HTR-8/SVneo (cell line): ENCODE measurements at regions not wholly inside any gene's neighbourhood (a gene's known extent, or its start where the extent isn't known, plus 50 kb on each side); places are given as distances from the start of the nearest gene placed in this dataset.

Experiments
- DNase-seq: peaks from one replicate; pipeline ENCODE4 v3.0.0; 2011; ENCODE audit warnings: low spot score, mixed read lengths; ENCODE audit not compliant: insufficient read length
- FAIRE-seq: peaks from 2 replicates; lab custom pipeline; 2011; peaks lifted over from hg19 to GRCh38; lab: Jason Lieb, UNC

DNA sequence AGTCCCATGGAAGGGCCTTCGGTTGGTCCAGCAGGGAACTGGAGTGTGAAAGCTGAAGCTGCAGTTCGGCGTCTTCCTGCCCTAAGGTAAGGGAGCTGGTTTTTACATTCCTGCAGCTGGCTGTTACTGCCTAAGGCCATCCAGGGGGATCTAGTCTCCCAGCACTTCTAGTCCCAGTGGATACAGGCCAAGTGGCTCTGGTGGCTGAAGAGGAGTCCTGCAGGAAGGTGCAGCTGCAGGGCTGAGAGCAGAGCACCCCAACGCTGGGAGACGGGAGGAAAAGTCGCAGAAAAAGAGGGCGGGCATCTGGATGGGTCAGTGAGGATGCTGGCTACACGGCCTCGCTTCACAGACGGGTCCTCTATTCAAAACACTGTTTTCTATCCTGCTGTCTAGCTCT, 225.0 kb upstream of the HS6ST1 start:
- DNase-seq (no peak), FAIRE-seq (no peak)

DNA sequence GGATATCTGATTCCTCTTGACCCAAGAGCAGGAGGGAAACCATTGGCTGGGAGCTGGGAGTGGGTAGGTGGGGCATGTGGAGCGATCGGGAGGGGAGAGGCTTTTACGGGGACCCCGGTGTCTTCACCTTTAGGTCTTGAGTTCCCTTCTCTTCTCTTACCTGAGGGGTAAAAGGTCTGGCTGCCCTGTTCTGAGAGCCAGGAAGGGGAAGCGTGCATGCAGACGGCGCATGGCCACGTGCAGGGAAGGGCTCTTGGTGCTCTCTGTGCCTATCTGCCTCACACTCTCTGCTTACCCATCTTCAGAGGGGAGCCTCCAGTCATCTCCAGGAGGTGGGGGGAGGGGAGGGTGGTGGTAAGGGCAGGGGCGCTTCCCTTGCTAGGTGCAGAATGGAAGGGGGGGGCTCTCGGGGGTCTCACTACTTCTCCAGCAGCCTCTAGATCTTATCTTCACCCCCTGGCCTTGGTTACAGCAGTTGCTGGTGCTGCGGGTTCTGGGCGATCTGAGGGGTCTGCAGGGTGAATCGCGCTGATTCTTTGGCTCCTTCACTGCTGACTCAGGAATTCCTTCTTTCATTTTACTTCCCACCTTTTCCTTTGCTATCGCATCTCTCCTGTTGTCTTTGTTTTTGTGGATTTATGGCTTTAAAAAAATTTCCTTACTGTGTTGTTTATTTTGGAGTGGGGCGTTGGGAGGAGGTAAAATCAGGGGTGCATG, 225.8 kb upstream of the HS6ST1 start:
- no peak for FAIRE-seq
- no peak for DNase-seq

DNA sequence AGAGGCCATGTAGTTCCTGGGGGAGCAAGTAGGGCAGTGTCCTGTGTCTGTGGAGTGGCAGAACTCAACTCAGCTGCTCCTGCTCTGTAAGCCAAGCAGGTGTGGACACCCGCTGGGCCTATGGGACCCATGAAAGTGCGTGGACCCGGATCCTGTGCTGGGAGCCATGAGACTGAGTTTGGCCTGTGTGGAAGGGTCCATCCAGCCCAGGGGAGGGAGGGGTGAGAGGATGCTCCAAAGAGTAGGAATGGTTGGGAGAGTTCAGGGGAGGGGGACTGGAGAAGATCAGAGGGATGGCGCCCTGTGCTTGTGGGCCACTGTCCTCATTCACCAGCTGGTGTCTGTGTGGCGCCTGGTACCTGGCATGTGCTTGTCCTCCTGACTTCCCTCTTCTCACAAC, 226.4 kb upstream of the HS6ST1 start:
- FAIRE-seq = no peak

DNA sequence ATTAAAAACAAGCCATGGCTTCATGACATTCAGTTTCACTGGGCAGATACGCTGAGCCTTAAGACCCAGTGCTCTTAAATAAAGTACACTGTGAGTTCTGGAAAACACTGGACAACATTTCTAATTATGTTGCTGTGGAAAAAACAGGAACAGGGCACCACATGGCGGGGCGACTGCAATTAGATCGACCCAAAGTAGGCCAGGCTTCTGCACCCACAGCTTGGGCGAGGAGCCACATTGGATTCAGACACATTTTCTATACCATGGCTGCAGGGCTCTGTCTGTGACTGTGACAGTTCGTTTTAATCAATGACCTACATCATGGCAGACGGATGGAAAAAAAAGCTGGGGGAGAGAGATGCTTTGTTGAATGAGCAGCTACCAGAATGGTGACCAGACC, 227.2 kb upstream of the HS6ST1 start:
- FAIRE-seq = no peak
- no peak for DNase-seq

More for the DNA sequence above, 226.4 kb upstream of the HS6ST1 start:
- no peak for DNase-seq

DNA sequence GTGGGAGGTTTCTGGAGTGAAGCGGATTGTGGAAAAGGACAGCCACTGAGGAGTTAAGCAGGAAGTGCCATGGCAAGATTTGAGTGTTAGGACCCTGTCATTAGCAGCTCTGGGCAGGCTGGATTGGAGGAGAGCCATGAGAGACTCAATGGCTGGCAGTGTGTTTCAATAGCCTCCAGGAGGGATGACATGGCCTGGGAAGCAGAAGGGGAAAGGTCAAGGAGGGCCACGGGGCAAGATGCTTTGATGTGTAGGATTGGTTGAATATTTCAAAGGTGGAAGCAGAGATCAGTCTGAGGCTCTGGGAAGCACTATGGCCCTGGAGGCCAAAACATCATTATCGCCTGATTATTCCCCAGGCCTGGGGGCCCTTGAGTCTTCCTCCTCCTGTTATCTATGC, 229.0 kb upstream of the HS6ST1 start:
- no peak for FAIRE-seq
- DNase-seq = no peak

DNA sequence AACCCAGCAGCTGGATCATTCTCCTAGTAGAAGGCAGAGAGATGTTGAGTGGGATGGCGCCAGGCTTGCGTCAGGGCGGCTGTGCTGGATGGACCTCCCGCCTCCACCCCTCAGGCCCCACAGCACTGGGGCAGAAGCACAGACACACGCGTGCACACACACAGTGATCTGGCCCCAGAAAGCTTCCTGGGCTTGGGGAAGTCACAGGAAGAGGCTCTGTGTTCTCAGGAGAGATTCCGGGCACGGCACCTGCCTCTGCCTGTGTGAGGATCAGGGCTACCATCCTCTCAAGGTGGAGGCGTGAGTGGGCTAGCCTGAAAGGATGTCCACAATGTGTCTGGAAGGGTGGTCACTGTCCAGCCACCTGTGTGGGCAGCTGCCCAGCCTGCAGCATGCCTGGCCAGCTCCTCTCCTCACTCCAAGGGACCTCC, 229.8 kb upstream of the HS6ST1 start:
- DNase-seq = no peak
- FAIRE-seq = no peak

DNA sequence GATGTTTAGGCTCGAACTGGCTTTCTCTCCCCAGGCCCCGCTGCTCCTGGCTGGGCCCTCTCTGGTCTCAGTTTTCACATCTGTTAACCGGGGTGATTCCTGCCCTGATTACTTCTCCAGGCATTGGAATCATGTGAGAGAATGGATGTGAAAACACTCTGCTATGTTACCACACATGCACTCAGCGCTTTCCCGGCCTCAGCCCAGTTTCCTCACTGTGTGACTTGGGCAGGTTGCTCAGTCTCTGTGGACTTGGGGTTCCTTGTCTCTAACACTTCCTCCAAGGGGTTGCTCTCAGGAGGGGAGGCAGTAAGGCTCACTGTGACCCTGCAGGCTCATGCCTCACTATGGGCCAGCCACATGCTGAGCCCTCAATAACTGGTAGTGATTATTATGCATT, 230.4 kb upstream of the HS6ST1 start:
- DNase-seq (no peak), FAIRE-seq (no peak)

DNA sequence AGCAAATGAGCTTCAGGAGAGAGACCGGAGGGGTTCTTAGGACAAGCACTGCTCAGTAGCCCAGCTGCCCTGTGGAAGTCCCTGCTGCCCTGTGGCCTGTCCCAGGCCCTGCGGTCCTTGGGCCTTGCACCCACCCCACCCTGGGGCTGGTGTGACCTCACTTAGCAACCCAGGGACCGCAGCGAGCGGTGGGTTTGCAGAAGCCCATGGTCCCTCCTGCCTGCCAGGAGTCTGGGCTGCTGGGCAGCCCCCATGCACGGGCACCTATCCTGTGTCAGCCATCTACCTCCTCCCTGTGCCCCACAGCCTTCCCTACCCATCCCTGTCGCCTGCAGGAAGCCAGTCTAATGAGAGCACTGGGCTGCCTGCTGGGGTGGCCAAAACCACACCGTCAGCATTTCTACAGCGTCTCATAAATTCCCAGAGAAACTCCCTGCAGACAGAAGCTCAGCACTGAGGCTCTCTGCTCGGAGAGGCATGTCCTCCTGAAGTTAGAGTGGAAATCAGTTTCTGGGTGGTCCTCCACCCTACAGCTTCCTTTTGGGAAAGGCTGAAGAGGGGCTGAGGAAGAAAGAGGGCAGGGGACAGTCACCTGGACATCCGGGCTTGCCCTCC, 231.1 kb upstream of the HS6ST1 start:
- no peak for DNase-seq
- FAIRE-seq = no peak

DNA sequence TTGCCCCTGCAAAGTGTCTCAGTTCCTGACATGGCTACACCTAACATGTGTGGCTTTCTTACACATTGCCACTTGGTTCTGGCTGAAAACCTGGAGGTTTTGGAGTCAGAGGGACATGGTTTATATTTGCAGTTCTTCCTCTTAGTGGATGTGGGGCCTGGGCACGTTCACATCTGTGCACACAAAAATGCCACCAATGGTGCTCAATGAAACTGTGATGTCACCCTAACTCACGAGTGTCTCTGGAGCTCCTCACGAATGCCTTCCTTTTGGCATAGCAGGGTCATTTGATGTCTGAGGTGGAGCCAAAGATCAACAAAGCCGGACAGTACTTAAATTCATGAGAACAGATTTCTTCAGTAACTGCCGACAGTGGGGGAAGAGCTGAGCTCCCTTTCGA, 231.7 kb upstream of the HS6ST1 start:
- FAIRE-seq = no peak
- no peak for DNase-seq

DNA sequence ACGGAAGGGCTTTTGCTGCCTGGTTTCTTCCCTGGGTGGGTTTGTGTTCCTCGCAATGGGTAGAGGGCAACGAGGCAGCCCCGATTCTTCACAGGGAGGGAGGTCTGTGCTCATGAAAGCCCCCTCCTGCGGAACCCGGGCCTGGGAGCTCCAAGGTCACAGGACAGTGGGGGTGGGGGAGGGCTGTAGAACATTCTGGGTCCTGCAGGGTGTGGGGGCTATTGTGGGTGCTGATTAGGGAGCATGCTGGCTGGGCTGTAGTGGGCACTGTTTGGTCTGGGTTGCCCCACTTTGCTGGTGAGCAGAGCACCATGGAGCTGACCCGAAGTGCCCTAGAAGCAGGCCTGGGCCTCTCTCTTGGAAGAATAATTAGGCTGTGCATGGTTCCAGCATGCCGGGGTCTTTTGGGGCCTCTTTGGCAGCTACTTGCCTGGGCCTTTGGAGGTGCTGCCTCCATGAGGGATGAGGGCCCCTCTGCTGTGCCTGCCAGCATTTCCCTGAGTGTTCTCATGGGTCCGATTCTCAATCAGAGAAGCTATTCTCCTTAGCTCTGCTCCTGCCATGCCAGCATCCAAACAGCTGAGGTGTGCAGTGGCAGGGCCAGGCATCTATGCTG, 232.2 kb upstream of the HS6ST1 start:
- DNase-seq = no peak
- FAIRE-seq = no peak

DNA sequence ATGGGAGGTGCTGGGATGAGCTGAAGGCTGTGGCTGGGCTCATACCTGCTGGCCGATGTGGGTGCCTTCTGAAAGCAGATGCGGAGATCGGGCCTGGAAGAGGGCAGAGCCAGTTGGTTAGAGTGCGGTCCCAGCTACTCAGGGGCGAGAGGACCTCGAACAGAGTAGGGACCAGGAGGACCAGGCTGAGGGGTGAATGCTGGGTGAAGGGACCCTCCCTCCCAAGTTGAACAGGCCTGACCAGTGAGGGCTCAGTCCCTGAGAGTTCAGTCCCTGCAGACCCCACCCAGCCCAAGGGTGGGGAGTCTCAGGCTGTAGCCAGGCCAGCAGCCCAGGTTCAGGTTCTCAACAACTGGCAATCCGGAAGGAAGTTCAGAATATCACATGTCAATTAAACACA, 232.8 kb upstream of the HS6ST1 start:
- DNase-seq = no peak
- no peak for FAIRE-seq

DNA sequence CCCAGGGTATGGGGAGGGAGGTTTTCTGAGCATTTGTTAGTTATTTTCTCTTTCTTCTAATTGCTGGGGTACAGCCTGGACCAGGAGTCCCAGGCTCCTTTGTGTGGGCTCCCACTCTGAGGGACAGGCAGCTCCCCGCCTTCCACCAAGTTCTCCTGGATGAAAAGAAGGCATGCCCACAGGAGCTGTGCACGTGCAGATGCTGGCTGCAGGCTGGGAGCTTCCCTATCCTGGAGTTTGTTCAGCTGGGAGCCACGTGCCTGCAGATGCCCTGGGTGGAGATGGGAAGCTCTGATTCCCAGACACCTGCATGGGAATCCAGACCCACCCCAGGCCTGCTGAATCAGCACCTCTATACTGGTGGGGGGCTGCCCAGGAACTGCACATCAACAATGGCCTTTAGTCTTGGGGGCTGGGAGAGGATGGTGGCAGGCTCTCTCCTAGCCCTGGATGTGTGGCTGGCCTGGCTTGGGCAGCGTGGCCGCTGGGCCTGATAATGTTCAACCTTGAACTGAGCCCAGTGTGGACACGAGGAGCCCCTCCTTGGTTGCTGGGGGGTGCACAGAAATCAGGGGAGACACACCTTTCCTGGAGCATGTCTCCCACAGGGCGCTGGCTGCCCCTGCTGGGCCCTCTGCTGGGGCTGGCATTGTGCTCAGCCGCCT, 233.6 kb upstream of the HS6ST1 start:
- no peak for FAIRE-seq

DNA sequence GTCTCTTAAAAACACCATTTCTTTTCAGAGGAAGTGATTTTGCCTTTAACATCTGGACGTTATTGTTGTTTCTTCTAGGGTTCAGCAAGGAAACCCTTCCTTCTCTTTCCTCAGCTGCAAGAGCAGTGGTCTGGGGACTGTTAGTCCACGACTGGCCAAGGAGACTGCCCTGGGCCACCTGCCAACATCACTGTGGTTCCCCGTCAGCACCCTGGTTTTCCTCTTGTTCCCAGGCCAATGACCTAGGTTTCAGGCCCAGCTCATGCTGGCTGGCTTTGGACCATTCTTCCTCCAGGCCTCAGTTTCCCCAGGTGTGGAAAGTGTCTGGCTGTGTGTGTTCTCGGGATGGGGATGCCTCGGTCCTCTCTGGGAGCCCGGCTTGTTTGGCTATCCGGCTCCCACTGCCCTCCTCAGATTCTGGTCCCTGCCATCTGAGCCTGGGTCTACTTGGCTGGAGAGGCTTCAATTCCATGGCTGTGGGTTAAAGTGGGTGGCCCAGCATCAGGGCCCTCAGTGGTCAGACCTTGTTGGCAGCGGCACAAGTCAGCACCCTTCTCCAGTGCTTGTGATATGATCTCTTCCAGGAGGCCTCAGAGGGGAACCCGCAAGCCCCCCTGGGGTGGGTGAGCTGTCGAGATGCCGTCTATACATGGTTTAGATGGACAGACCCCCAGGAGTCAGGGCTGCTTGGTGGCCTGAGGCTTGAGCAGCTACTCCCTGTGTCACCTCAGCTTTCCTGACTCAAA, 234.3 kb upstream of the HS6ST1 start:
- FAIRE-seq = no peak
- no peak for DNase-seq

More for the DNA sequence above, 233.6 kb upstream of the HS6ST1 start:
- no peak for DNase-seq

DNA sequence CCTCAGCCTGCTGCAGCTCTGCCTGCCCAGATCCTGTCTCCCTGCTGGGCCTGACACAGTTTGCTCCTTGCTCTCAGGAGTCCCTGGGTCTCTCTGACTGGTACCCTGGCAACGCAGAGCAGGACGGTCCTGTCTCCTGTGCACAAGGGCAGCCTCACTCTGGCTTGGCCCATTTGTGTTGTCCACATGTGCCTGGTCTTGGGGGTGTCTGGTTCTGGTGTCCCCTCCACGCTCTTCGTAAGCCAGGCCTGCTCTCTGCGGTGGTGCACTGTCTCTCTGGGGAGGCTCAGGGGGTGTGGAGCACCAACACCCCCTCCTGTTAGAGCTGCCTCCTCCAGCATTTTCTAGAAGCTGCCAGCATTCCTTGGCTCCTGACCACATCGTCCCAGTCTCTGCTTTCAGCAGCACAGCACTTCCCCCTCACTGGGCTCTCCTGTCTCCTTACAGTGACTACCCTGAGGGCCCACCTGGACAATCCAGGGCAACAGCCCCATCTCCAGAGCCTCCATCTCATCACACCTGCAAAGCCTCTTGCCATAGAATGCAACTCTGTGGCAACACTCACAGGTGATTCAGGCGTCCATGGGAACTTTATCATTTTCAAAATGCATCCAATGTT, 235.6 kb upstream of the HS6ST1 start:
- FAIRE-seq = no peak

DNA sequence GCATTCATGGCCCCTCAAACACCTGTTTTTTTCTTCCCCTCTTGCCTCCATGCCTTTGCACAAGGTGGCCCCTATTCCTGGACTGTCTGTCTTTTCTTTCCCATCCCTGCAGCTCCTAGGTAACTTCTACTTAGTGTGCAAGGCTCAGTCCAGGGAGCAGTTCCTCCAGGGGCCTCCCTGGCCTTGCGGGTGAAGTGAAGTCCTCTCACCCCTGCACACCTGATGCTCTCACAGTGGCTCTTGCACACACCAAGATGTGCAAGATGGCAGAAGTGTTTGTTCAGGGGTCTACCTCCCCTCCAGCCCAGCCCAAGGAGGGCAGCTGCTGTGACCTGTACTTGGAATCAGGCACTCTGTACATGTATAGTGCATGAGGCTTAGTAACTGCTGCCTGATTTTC, 236.8 kb upstream of the HS6ST1 start:
- FAIRE-seq (no peak), DNase-seq (no peak)

More for the DNA sequence above, 235.6 kb upstream of the HS6ST1 start:
- no peak for DNase-seq

DNA sequence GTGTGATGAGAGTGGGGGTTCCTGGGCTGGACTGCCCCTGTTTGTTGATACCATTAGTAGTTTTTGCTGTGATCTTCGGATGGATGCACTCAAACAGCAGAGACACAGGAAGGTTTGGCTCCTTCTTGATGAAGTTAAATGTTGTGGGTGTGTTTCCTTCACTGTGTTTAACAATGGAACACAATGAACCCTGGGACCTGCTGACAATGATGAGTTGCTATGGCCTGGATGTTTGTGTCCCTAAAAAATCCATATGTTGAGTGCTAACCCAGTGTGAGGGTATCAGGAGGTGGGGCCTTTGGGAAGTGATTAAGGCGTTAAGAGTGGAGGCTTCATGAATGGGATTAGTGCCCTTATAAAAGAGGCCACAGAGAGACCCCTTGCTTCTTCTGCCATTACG, 237.4 kb upstream of the HS6ST1 start:
- FAIRE-seq (no peak), DNase-seq (no peak)

DNA sequence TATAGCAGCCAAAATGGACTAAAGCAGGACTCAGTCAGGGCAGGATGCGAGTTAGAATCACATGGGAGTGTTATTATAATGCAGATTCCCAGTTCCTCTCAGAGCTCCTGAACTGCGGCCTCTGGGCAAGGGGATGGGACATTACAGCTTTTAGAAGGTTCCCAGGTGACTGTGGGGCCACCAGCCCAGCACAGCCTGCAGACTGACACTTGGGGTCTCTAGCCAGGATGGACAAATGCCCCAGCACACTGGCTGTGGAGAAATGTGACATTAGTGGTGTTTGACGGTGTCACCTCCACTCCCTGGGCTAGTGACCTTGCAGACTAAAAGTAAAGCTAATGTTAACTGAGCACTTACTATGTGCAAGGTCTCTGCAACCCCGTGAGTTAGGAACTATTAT, 238.0 kb upstream of the HS6ST1 start:
- FAIRE-seq (no peak), DNase-seq (no peak)

DNA sequence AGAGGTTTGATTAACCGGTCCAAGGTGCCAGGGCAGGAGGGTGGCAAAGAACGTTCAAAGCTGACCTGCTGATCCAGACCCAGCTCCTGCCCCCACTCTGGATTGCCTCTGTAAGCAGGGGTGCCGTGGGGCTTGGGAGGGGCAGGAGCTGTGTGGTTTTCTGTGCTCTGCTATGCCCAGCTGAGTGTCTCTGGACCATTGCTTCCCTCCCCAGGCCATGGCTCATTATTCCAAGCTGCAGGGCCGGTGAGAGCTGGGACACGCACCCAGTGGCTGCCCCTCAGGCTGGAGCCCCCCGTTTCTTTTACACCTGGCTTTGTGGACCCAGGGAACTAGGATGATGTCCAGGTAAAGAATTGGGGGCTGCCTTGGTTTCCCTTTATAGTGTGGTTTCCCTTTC, 238.4 kb upstream of the HS6ST1 start:
- DNase-seq = no peak

DNA sequence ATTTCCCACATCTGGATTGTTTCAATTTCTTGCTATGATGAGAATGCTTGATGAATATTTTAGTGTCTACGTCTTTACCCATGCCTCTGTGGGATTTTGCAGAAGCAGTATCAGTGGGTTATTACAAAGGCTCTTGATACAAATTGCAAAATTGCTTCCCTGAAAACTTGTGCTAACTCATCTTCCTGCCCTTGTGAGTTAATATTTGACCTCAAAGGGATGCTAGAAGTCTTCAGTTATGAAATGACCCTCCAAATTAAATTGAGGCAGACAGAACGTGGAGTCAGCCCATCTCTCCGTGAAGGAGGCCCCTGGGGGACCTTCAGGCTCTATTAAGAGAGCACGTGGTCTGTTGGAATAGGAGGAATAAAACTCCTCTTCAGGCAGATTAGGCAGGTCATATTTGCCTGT, 239.2 kb upstream of the HS6ST1 start:
- no peak for FAIRE-seq
- no peak for DNase-seq

More for the DNA sequence above, 238.4 kb upstream of the HS6ST1 start:
- FAIRE-seq = no peak

DNA sequence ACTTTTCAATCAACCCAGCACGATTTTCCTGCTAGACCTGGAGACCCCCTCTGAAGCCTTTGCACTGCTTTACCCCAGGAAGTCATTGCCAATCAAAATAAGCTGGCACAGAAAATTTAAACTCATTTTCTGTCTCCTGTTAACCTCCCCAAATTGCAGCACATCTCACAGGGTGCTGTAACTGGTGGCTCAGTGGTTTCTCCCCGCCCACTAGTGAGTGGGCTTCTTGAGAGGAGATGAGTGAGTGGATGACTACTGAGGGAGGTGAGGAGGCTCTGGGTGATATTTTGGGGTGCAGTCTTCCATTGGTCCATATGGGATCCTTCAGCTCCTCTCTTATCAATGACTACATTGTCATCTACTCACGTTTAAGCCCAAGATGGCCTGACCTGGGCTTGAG, 239.8 kb upstream of the HS6ST1 start:
- FAIRE-seq (no peak), DNase-seq (no peak)
